ENCODE measurements at regions not wholly inside any gene's neighbourhood (a gene's known extent, or its start where the extent isn't known, plus 50 kb on each side); places are given as distances from the start of the nearest gene placed in this dataset.

DNA sequence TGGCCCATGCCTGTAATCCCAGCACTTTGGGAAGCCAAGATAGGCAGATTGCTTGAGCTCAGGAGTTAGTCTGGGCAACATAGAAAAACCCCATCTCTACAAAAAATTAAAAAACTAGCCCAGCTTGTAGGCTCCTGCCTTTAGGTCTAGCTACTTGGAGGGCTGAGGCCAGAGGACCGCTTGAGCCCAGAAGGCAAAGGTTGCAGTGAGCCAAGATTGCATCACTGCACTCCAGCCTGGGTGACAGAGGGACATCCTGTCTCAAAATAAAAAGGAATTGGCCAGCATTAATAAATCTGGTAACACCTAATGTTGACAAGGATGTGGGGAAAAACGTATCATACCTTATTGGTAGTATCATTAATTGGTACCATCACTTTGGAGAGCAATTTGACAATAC, 396.2 kb downstream of the PLPP3 start:
- TF ChIP-seq, protein P1, sequence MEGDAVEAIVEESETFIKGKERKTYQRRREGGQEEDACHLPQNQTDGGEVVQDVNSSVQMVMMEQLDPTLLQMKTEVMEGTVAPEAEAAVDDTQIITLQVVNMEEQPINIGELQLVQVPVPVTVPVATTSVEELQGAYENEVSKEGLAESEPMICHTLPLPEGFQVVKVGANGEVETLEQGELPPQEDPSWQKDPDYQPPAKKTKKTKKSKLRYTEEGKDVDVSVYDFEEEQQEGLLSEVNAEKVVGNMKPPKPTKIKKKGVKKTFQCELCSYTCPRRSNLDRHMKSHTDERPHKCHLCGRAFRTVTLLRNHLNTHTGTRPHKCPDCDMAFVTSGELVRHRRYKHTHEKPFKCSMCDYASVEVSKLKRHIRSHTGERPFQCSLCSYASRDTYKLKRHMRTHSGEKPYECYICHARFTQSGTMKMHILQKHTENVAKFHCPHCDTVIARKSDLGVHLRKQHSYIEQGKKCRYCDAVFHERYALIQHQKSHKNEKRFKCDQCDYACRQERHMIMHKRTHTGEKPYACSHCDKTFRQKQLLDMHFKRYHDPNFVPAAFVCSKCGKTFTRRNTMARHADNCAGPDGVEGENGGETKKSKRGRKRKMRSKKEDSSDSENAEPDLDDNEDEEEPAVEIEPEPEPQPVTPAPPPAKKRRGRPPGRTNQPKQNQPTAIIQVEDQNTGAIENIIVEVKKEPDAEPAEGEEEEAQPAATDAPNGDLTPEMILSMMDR (IDR thresholded peaks at IDR 0.05) = no peak
- no peak for TF ChIP-seq EZH2phosphoT487 (IDR thresholded peaks at IDR 0.05)

All from neural progenitor cell (in vitro differentiated cells).